H9 (cell line): ENCODE measurements at regions not wholly inside any gene's neighbourhood (a gene's known extent, or its start where the extent isn't known, plus 50 kb on each side); places are given as distances from the start of the nearest gene placed in this dataset.
A peak's percentile ranks its signal among the peaks of the same experiment; 100 is the strongest.

ENCODE experiments used
- DNase-seq: peaks from one replicate; pipeline ENCODE4 v3.0.0-alpha.2; 2017
- H2AFZ ChIP-seq: one replicate; pipeline ENCODE4 v1.6.1; 2013; ENCODE audit warnings: mild to moderate bottlenecking, low read length, control low read depth, moderate library complexity
- H2AK5ac ChIP-seq: 2 replicates; pipeline ENCODE4 v1.6.1; 2013; ENCODE audit warnings: low read length, control low read depth, mixed read lengths; ENCODE audit not compliant: insufficient read length
- H2BK120ac ChIP-seq: one replicate; pipeline ENCODE4 v1.6.1; 2013; ENCODE audit warnings: low read depth, mild to moderate bottlenecking, low read length, control low read depth, inconsistent platforms; ENCODE audit not compliant: poor library complexity, severe bottlenecking
- H2BK12ac ChIP-seq: 2 replicates; pipeline ENCODE4 v1.6.1; 2013; ENCODE audit warnings: low read length, control low read depth, mixed read lengths, low read depth; ENCODE audit not compliant: insufficient read length
- H2BK15ac ChIP-seq: 2 replicates; pipeline ENCODE4 v1.6.1; 2013; ENCODE audit warnings: low read depth, low read length, control low read depth
- H2BK20ac ChIP-seq: one replicate; pipeline ENCODE4 v1.6.1; 2013; ENCODE audit warnings: low read depth, mild to moderate bottlenecking, low read length, control low read depth, inconsistent platforms; ENCODE audit not compliant: poor library complexity, severe bottlenecking
- H2BK5ac ChIP-seq: 2 replicates; pipeline ENCODE4 v1.6.1; 2013; ENCODE audit warnings: low read length, control low read depth, mixed read lengths; ENCODE audit not compliant: insufficient read length
- H3K14ac ChIP-seq: 2 replicates; pipeline ENCODE4 v1.6.1; 2013; ENCODE audit warnings: low read length, control low read depth; ENCODE audit not compliant: insufficient read depth
- H3K18ac ChIP-seq: 2 replicates; pipeline ENCODE4 v1.6.1; 2013; ENCODE audit warnings: low read depth, mild to moderate bottlenecking, mixed read lengths, low read length, control low read depth; ENCODE audit not compliant: insufficient read length
- H3K23ac ChIP-seq: 2 replicates; pipeline ENCODE4 v1.6.1; 2013; ENCODE audit warnings: low read length, control low read depth, mixed read lengths, low read depth; ENCODE audit not compliant: insufficient read length
- H3K23me2 ChIP-seq: 2 replicates; pipeline ENCODE4 v1.6.1; 2013; ENCODE audit warnings: low read depth, mild to moderate bottlenecking, mixed read lengths, low read length, control low read depth; ENCODE audit not compliant: insufficient read length, poor library complexity, severe bottlenecking
- H3K27ac ChIP-seq: 2 replicates; pipeline ENCODE4 v1.5.1; 2013; ENCODE audit warnings: low read length, control low read depth, mixed read lengths, low read depth; ENCODE audit not compliant: insufficient read length
- H3K27me3 ChIP-seq: 2 replicates; pipeline ENCODE4 v1.6.1; 2013; ENCODE audit warnings: low read length, control low read depth, inconsistent platforms; ENCODE audit not compliant: insufficient read depth
- H3K4ac ChIP-seq: 2 replicates; pipeline ENCODE4 v1.6.1; 2013; ENCODE audit warnings: low read depth, mild to moderate bottlenecking, control low read depth, inconsistent platforms, low read length, moderate library complexity
- H3K4me1 ChIP-seq: 2 replicates; pipeline ENCODE4 v1.6.1; 2013; ENCODE audit warnings: low read length, control low read depth, inconsistent platforms; ENCODE audit not compliant: insufficient read depth
- H3K4me2 ChIP-seq: 2 replicates; pipeline ENCODE4 v1.6.1; 2013; ENCODE audit warnings: low read length, control low read depth, mixed read lengths; ENCODE audit not compliant: insufficient read length, insufficient read depth
- H3K56ac ChIP-seq: 2 replicates; pipeline ENCODE4 v1.6.1; 2013; ENCODE audit warnings: low read depth, mild to moderate bottlenecking, mixed read lengths, low read length, control low read depth; ENCODE audit not compliant: insufficient read length
- H3K79me1 ChIP-seq: 2 replicates; pipeline ENCODE4 v1.6.1; 2013; ENCODE audit warnings: low read depth, mild to moderate bottlenecking, moderate library complexity, low read length, control low read depth, inconsistent platforms; ENCODE audit not compliant: insufficient read depth, poor library complexity, severe bottlenecking
- H3K79me2 ChIP-seq: 2 replicates; pipeline ENCODE4 v1.6.1; 2013; ENCODE audit warnings: low read length, control low read depth, inconsistent platforms; ENCODE audit not compliant: insufficient read depth
- H3K9ac ChIP-seq: 2 replicates; pipeline ENCODE4 v1.6.1; 2013; ENCODE audit warnings: low read length, control low read depth, mixed read lengths; ENCODE audit not compliant: insufficient read length; ENCODE audit errors: extremely low read depth
- H3K9me3 ChIP-seq: one replicate; pipeline ENCODE4 v1.6.1; 2013; ENCODE audit warnings: low read depth, low read length, inconsistent platforms; ENCODE audit not compliant: control insufficient read depth
- H3T11ph ChIP-seq: one replicate; pipeline ENCODE4 v1.6.1; 2013; ENCODE audit warnings: mild to moderate bottlenecking, low read length, control low read depth, inconsistent platforms
- H4K20me1 ChIP-seq: one replicate; pipeline ENCODE4 v1.6.1; 2013; ENCODE audit not compliant: control insufficient read depth, insufficient read length, insufficient read depth
- H4K5ac ChIP-seq: 2 replicates; pipeline ENCODE4 v1.6.1; 2013; ENCODE audit warnings: low read depth, mild to moderate bottlenecking, mixed read lengths, low read length, control low read depth; ENCODE audit not compliant: insufficient read length
- H4K8ac ChIP-seq: replicated peaks from 2 replicates; pipeline ENCODE4 v1.6.1; 2013; ENCODE audit warnings: low read length, control low read depth, mixed read lengths, low read depth; ENCODE audit not compliant: insufficient read length
- H4K91ac ChIP-seq: 2 replicates; pipeline ENCODE4 v1.6.1; 2013; ENCODE audit warnings: low read depth, mild to moderate bottlenecking, moderate library complexity, mixed read lengths, low read length, control low read depth; ENCODE audit not compliant: insufficient read length
- H3K27ac Mint-ChIP-seq, 3 experiments: 2 replicates in 2 of 3; 3 replicates in 1 of 3; pipeline ENCODE4 v1.8.0; 2020 to 2021; ENCODE audit warnings: mixed read lengths in 3 of 3, mild to moderate bottlenecking in 1 of 3, moderate library complexity in 1 of 3
- H3K27me3 Mint-ChIP-seq: 2 replicates; pipeline ENCODE4 v1.8.0; 2021; ENCODE audit warnings: low read depth, mild to moderate bottlenecking, moderate library complexity, mixed read lengths
- H3K36me3 Mint-ChIP-seq, 3 experiments: 2 replicates in 2 of 3; 3 replicates in 1 of 3; pipeline ENCODE4 v1.8.0; 2020 to 2021; ENCODE audit warnings: low read depth in 3 of 3, mixed read lengths in 3 of 3; ENCODE audit not compliant: insufficient read depth in 1 of 3
- H3K4me1 Mint-ChIP-seq, 2 experiments: 2 replicates each; pipeline ENCODE4 v1.8.0; 2020; ENCODE audit warnings: mixed read lengths in 2 of 2
- H3K4me3 Mint-ChIP-seq, 2 experiments: 2 replicates in 1 of 2; 3 replicates in 1 of 2; pipeline ENCODE4 v1.8.0; 2020 to 2021; ENCODE audit warnings: mild to moderate bottlenecking in 2 of 2, mixed read lengths in 2 of 2, moderate library complexity in 1 of 2
- H3K9me3 Mint-ChIP-seq, 2 experiments: 2 replicates in 1 of 2; 3 replicates in 1 of 2; pipeline ENCODE4 v1.8.0; 2020; ENCODE audit warnings: mild to moderate bottlenecking in 2 of 2, mixed read lengths in 2 of 2, moderate library complexity in 1 of 2
- CTCF ChIP-seq: fragments of 200-600 bp; sonication (generic); conservative IDR thresholded peaks from 3 replicates; pipeline ENCODE4 v1.8.0; 2021; ENCODE audit warnings: antibody characterized with exemption, mild to moderate bottlenecking
- WGBS: extraction: QIAGEN DNeasy Blood & Tissue Kit; methylation state at CpG from one replicate; pipeline ENCODE4 v1.1.7; 2013; ENCODE audit warnings: missing lambda C conversion rate, low lambda C conversion rate, mixed read lengths; ENCODE audit not compliant: insufficient read length; ENCODE audit errors: extremely low coverage; 5-methylcytosine and 5-hydroxymethylcytosine counted together

- H2AFZ ChIP-seq: no peak overlapping the region
- no peak overlapping the region for H3K23ac ChIP-seq
- no peak overlapping the region for H2BK20ac ChIP-seq
- TF ChIP-seq CTCF: peak; percentile 94
- peak overlapping the region in 1 of 3 experiments; percentile 76; a peak in 2 of 7 replicates for H3K27ac Mint-ChIP-seq
- no peak overlapping the region for H3K18ac ChIP-seq
- peaks cover 5 to 12% of the 10 kb centered on the region in 2 experiments; a peak in 3 of 4 replicates for H3K4me1 Mint-ChIP-seq
- no peaks in the 10 kb centered on the region for H4K20me1 ChIP-seq
- DNase-seq: peak; percentile 75
- peak overlapping the region; percentile 36; the same call in 1 of the 2 replicates for H3K14ac ChIP-seq
- no peak overlapping the region for H3K4me3 Mint-ChIP-seq
- no peak overlapping the region for H3K4me2 ChIP-seq
- H3K9me3 ChIP-seq: no peaks in the 10 kb centered on the region
- WGBS: no CpG with 5 or more reads among the region's 12 CpGs
- H3K4me1 ChIP-seq: no peaks in the 10 kb centered on the region
- no peak overlapping the region for H4K91ac ChIP-seq
- no peak overlapping the region for H4K8ac ChIP-seq
- H2BK5ac ChIP-seq: no peak overlapping the region
- no peaks in the 10 kb centered on the region for H3K27me3 Mint-ChIP-seq
- no peak overlapping the region for H3T11ph ChIP-seq
- no peak overlapping the region for H3K4ac ChIP-seq
- H3K27me3 ChIP-seq: no peaks in the 10 kb centered on the region
- peaks cover 0 to 9% of the 10 kb centered on the region in 2 experiments; a peak in 4 of 5 replicates for H3K9me3 Mint-ChIP-seq
- H3K79me1 ChIP-seq: no peaks in the 10 kb centered on the region
- H3K27ac ChIP-seq: no peak overlapping the region
- no peak overlapping the region for H3K56ac ChIP-seq
- no peak overlapping the region for H4K5ac ChIP-seq
- no peak overlapping the region for H2BK120ac ChIP-seq
- peaks cover 2 to 45% (median 12%) of the 10 kb centered on the region in 3 experiments for H3K36me3 Mint-ChIP-seq
- no peaks in the 10 kb centered on the region for H3K23me2 ChIP-seq
- H2AK5ac ChIP-seq: no peak overlapping the region
- H2BK12ac ChIP-seq: no peak overlapping the region
- no peak overlapping the region for H3K9ac ChIP-seq
- no peaks in the 10 kb centered on the region for H3K79me2 ChIP-seq
- H2BK15ac ChIP-seq: no peak overlapping the region
These were observed 974.8 kb downstream of the ADGRL2 start for GRCh38 chr1:82775406-82776000.
